ENCODE measurements at regions not wholly inside any gene's neighbourhood (a gene's known extent, or its start where the extent isn't known, plus 50 kb on each side); places are given as distances from the start of the nearest gene placed in this dataset.
A peak's percentile ranks its signal among the peaks of the same experiment; 100 is the strongest.
"Not testable (repeated sequence)": the region's sequence is repeated elsewhere in the genome, so short reads cannot be mapped to it uniquely, and the experiment has no call there.

- DNase-seq (ENCODE audit: low spot score), result not testable (repeated sequence)
Measured at GRCh38 chr1:148386031-148386398, 97.1 kb downstream of the PPIAL4G start.

GRCh38 chr1:148385371-148386030 lies 97.6 kb downstream of the PPIAL4G start:
- DNase-seq (ENCODE audit: low spot score), result no peak

GRCh38 chr1:148383966-148384365 lies 99.1 kb downstream of the PPIAL4G start:
- DNase-seq (ENCODE audit: low spot score), result no peak

GRCh38 chr1:148379697-148380096 lies 103.4 kb downstream of the PPIAL4G start:
- no peak for DNase-seq (ENCODE audit: low spot score)

- DNase-seq (ENCODE audit: low spot score), result no peak
Measured at GRCh38 chr1:148379170-148379500, 104.0 kb downstream of the PPIAL4G start.

- not testable (repeated sequence) for DNase-seq (ENCODE audit: low spot score)
Measured at GRCh38 chr1:148377992-148378391, 105.1 kb downstream of the PPIAL4G start.

- DNase-seq (ENCODE audit: low spot score), result not testable (repeated sequence)
Measured at GRCh38 chr1:148377045-148377444, 106.1 kb downstream of the PPIAL4G start.

- DNase-seq (ENCODE audit: low spot score), result no peak
Measured at GRCh38 chr1:148374101-148374500, 109.0 kb downstream of the PPIAL4G start.

- DNase-seq (ENCODE audit: low spot score), result no peak
Measured at GRCh38 chr1:148373192-148373925, 109.7 kb downstream of the PPIAL4G start.

GRCh38 chr1:148372731-148373130 lies 110.4 kb downstream of the PPIAL4G start:
- no peak for DNase-seq (ENCODE audit: low spot score)

GRCh38 chr1:148372051-148372726 lies 110.9 kb downstream of the PPIAL4G start:
- DNase-seq (ENCODE audit: low spot score), result not testable (repeated sequence)

- peak; percentile 85 for DNase-seq (ENCODE audit: low spot score)
Measured at GRCh38 chr1:148371551-148371994, 111.5 kb downstream of the PPIAL4G start.

GRCh38 chr1:148370661-148371060 lies 112.4 kb downstream of the PPIAL4G start:
- not testable (repeated sequence) for DNase-seq (ENCODE audit: low spot score)

- DNase-seq (ENCODE audit: low spot score), result no peak
Measured at GRCh38 chr1:148367596-148367995, 115.5 kb downstream of the PPIAL4G start.

GRCh38 chr1:148366136-148366753 lies 116.9 kb downstream of the PPIAL4G start:
- DNase-seq (ENCODE audit: low spot score), result not testable (repeated sequence)

GRCh38 chr1:148365151-148365550 lies 118.0 kb downstream of the PPIAL4G start:
- DNase-seq (ENCODE audit: low spot score), result not testable (repeated sequence)

- DNase-seq (ENCODE audit: low spot score), result not testable (repeated sequence)
Measured at GRCh38 chr1:148363979-148364378, 119.1 kb downstream of the PPIAL4G start.

GRCh38 chr1:148363439-148363810 lies 119.7 kb downstream of the PPIAL4G start:
- no peak for DNase-seq (ENCODE audit: low spot score)

- no peak for DNase-seq (ENCODE audit: low spot score)
Measured at GRCh38 chr1:148362626-148363438, 120.3 kb downstream of the PPIAL4G start.

GRCh38 chr1:148362216-148362611 lies 120.9 kb downstream of the PPIAL4G start:
- DNase-seq (ENCODE audit: low spot score), result no peak

- DNase-seq (ENCODE audit: low spot score), result not testable (repeated sequence)
Measured at GRCh38 chr1:148361427-148362215, 121.5 kb downstream of the PPIAL4G start.
